Testis (tissue), 2 donors: ENCODE measurements at regions not wholly inside any gene's neighbourhood (a gene's known extent, or its start where the extent isn't known, plus 50 kb on each side); places are given as distances from the start of the nearest gene placed in this dataset.

Experiments used
- DNase-seq: peaks from one replicate; pipeline ENCODE4 v3.0.0-alpha.2; 2019
- H3K27ac ChIP-seq, 2 donors: fragments of 200-600 bp; sonication (generic); one replicate each; pipeline ENCODE4 v1.5.1; 2019
- H3K27me3 ChIP-seq: fragments of 200-600 bp; sonication (generic); one replicate; pipeline ENCODE4 v1.5.1; 2019
- H3K36me3 ChIP-seq: fragments of 200-600 bp; sonication (generic); one replicate; pipeline ENCODE4 v1.5.1; 2017; ENCODE audit warnings: low read depth; ENCODE audit errors: missing control alignments
- H3K4me1 ChIP-seq: fragments of 200-600 bp; sonication (generic); one replicate; pipeline ENCODE4 v1.5.1; 2019
- H3K4me3 ChIP-seq, 2 donors: fragments of 200-600 bp; sonication (generic); one replicate each; pipeline ENCODE4 v1.5.1; 2017 to 2019
- H3K9me3 ChIP-seq: fragments of 200-600 bp; sonication (generic); one replicate; pipeline ENCODE4 v1.5.1; 2017
- CTCF ChIP-seq, 3 experiments: fragments of 450-650 bp in 2 of 3; fragments of 200-600 bp in 1 of 3; sonication (generic) in 1 of 3; IDR thresholded peaks; one replicate each; pipeline ENCODE4 v1.5.1; 2016 to 2019; ENCODE audit warnings: antibody characterized with exemption in 3 of 3, mild to moderate bottlenecking in 2 of 3, moderate library complexity in 1 of 3
- POLR2A ChIP-seq: fragments of 450-650 bp; IDR thresholded peaks from one replicate; pipeline ENCODE4 v1.6.1; 2017; ENCODE audit warnings: antibody characterized with exemption, mild to moderate bottlenecking, moderate library complexity
- WGBS, 2 donors: methylation state at CpG; one replicate each; pipeline ENCODE4 v1.1.5; 2018; 5-methylcytosine and 5-hydroxymethylcytosine counted together
- intact Hi-C: fragments of 100-400 bp; cut with DNase I; formaldehyde crosslinking; loops from one replicate; pipeline ENCODE4 v1.15.1; 2023; ENCODE audit warnings: low total_unique reads

- Histone ChIP-seq H3K9me3 (no peaks in the 10 kb centered on the region), H3K36me3 (no peaks in the 10 kb centered on the region), H3K4me1 (no peaks in the 10 kb centered on the region), H3K27me3 (no peaks in the 10 kb centered on the region), H3K4me3 (no peak overlapping the region), H3K27ac (no peak overlapping the region)
- 82 to 90% methylated on average over 8 of the region's 8 CpGs for WGBS, 2 donors
- no peak for DNase-seq
- intact Hi-C loops: no loop called here
- TF ChIP-seq POLR2A: no peak
- no peak for TF ChIP-seq CTCF (IDR thresholded peaks at IDR 0.05)
Observed at GRCh38 chr2:167383610-167384194, 495.4 kb downstream of the XIRP2 start.

GRCh38 chr2:167381349-167381748 is 493.1 kb downstream of the XIRP2 start:
- 86 to 91% methylated on average over 2 of the region's 2 CpGs for WGBS, 2 donors
- no peaks in the 10 kb centered on the region for H3K9me3 ChIP-seq
- no peaks in the 10 kb centered on the region for H3K36me3 ChIP-seq
- DNase-seq: no peak
- intact Hi-C loops: no loop called here
- TF ChIP-seq POLR2A: no peak
- TF ChIP-seq CTCF (IDR thresholded peaks at IDR 0.05): no peak
- H3K27me3 ChIP-seq: no peaks in the 10 kb centered on the region
- no peak overlapping the region for H3K27ac ChIP-seq
- H3K4me1 ChIP-seq: no peaks in the 10 kb centered on the region
- no peak overlapping the region for H3K4me3 ChIP-seq

GRCh38 chr2:167380555-167380954 is 492.3 kb downstream of the XIRP2 start:
- no peaks in the 10 kb centered on the region for H3K27me3 ChIP-seq
- no peak for DNase-seq
- no peaks in the 10 kb centered on the region for H3K4me1 ChIP-seq
- TF ChIP-seq CTCF (IDR thresholded peaks at IDR 0.05) (no peak), POLR2A (no peak)
- no peak overlapping the region for H3K27ac ChIP-seq
- WGBS, 2 donors: 76 to 83% methylated on average over 4 of the region's 4 CpGs
- no peak overlapping the region for H3K4me3 ChIP-seq
- intact Hi-C loops: no loop called here
- no peaks in the 10 kb centered on the region for H3K9me3 ChIP-seq
- H3K36me3 ChIP-seq: no peaks in the 10 kb centered on the region

- TF ChIP-seq CTCF (IDR thresholded peaks at IDR 0.05): no peak
- TF ChIP-seq POLR2A: no peak
- H3K4me1 ChIP-seq: no peaks in the 10 kb centered on the region
- no peak overlapping the region for H3K4me3 ChIP-seq
- H3K27ac ChIP-seq: no peak overlapping the region
- WGBS, 2 donors: 92 to 94% methylated on average over 2 of the region's 2 CpGs
- no peaks in the 10 kb centered on the region for H3K36me3 ChIP-seq
- no peaks in the 10 kb centered on the region for H3K27me3 ChIP-seq
- H3K9me3 ChIP-seq: no peaks in the 10 kb centered on the region
- DNase-seq: no peak
- intact Hi-C loops: no loop called here
Observed at GRCh38 chr2:167380094-167380493, 491.8 kb downstream of the XIRP2 start.

GRCh38 chr2:167369083-167369482 is 480.8 kb downstream of the XIRP2 start:
- 61 to 92% methylated on average over 1 of the region's 1 CpG for WGBS, 2 donors
- H3K4me3 ChIP-seq: no peak overlapping the region
- H3K36me3 ChIP-seq: no peaks in the 10 kb centered on the region
- DNase-seq: no peak
- no peaks in the 10 kb centered on the region for H3K4me1 ChIP-seq
- TF ChIP-seq POLR2A (no peak), CTCF (IDR thresholded peaks at IDR 0.05) (no peak)
- H3K9me3 ChIP-seq: no peaks in the 10 kb centered on the region
- no peak overlapping the region for H3K27ac ChIP-seq
- intact Hi-C loops: no loop called here
- no peaks in the 10 kb centered on the region for H3K27me3 ChIP-seq
